GM12892 (cell line): ENCODE measurements at regions not wholly inside any gene's neighbourhood (a gene's known extent, or its start where the extent isn't known, plus 50 kb on each side); places are given as distances from the start of the nearest gene placed in this dataset.

ENCODE experiments used
- POLR2A ChIP-seq: IDR thresholded peaks from 2 replicates; pipeline ENCODE4 v1.6.1; 2011; ENCODE audit warnings: low read depth, low read length, control low read depth
- POLR2AphosphoS5 ChIP-seq: IDR thresholded peaks from 2 replicates; pipeline ENCODE4 v1.6.1; 2011; ENCODE audit warnings: low read depth, low read length, control low read depth

DNA sequence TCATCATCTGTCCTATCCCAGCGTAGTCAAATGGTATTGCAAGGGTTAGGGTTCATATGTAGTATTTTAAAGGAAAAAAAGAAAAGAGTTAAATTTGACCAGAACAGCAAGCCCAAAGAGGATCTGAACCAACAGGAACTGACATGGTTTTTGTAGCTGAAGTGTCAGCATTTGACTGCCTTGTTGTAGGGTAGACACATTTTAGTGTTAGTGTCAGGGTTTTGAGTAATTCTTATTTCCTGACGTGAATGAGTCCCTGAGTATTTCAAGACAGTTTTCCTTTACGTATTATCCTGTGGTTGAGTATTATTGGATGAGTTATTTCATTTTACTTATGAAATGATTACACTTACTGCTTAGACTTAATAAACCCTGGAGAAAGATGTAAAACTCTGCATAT, 173.3 kb upstream of the ZEB2 start:
- TF ChIP-seq POLR2AphosphoS5 (no peak), POLR2A (no peak)
